ENCODE measurements at regions not wholly inside any gene's neighbourhood (a gene's known extent, or its start where the extent isn't known, plus 50 kb on each side); places are given as distances from the start of the nearest gene placed in this dataset.

DNA sequence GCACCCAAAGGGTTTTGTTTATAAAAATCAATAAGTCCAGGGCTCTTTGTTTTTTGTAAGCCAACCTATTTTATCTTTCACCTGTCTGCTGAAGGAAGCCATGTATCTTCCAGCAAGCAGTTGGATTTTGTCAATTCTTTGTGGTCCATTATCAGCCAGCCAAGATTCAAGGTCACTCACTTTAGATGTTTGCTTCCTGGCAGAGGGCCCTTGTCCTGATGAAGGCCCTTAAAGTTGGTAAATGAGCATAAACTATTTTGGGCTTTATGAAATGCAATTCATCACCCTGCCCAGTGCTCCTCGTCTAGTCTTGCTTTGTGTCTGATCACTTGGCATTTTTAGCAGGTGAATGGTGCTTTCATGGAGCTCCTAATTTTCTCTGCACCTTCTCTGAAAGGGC is 1004.2 kb downstream of the GRID1 start:
- TF ChIP-seq, protein P1, sequence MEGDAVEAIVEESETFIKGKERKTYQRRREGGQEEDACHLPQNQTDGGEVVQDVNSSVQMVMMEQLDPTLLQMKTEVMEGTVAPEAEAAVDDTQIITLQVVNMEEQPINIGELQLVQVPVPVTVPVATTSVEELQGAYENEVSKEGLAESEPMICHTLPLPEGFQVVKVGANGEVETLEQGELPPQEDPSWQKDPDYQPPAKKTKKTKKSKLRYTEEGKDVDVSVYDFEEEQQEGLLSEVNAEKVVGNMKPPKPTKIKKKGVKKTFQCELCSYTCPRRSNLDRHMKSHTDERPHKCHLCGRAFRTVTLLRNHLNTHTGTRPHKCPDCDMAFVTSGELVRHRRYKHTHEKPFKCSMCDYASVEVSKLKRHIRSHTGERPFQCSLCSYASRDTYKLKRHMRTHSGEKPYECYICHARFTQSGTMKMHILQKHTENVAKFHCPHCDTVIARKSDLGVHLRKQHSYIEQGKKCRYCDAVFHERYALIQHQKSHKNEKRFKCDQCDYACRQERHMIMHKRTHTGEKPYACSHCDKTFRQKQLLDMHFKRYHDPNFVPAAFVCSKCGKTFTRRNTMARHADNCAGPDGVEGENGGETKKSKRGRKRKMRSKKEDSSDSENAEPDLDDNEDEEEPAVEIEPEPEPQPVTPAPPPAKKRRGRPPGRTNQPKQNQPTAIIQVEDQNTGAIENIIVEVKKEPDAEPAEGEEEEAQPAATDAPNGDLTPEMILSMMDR (conservative IDR thresholded peaks at IDR 0.05; ENCODE audit: low read length), result no peak
- TF ChIP-seq EZH2phosphoT487 (IDR thresholded peaks at IDR 0.05; ENCODE audit: borderline replicate concordance), result no peak

Measured in Loucy (cell line).